Peyer's patch (tissue), 4 donors: ENCODE measurements at regions not wholly inside any gene's neighbourhood (a gene's known extent, or its start where the extent isn't known, plus 50 kb on each side); places are given as distances from the start of the nearest gene placed in this dataset.

ENCODE experiments used
- DNase-seq, 3 donors: peaks; one replicate each; pipeline ENCODE4 v3.0.0-alpha.2; 2017 to 2019
- H3K27ac ChIP-seq, 4 donors: fragments of 200-600 bp; sonication (generic); one replicate each; pipeline ENCODE4 v1.5.1; 2016 to 2019
- H3K27me3 ChIP-seq, 2 donors: fragments of 200-600 bp; sonication (generic); one replicate each; pipeline ENCODE4 v1.5.1; 2019
- H3K36me3 ChIP-seq, 3 donors: fragments of 200-600 bp; sonication (generic); one replicate each; pipeline ENCODE4 v1.5.1; 2016 to 2019
- H3K4me1 ChIP-seq, 4 donors: fragments of 200-600 bp; sonication (generic); one replicate each; pipeline ENCODE4 v1.5.1; 2016 to 2019
- H3K4me3 ChIP-seq, 4 donors: fragments of 200-600 bp; sonication (generic); 1 replicate in 3 of 4; 2 replicates in 1 of 4; pipeline ENCODE4 v1.5.1; 2016 to 2019; ENCODE audit warnings: mild to moderate bottlenecking in 1 of 4
- H3K9me3 ChIP-seq, 4 donors: fragments of 200-600 bp; sonication (generic); one replicate each; pipeline ENCODE4 v1.5.1; 2016 to 2019; ENCODE audit warnings: mild to moderate bottlenecking in 1 of 4
- POLR2A ChIP-seq, 2 donors: fragments of 450-650 bp; IDR thresholded peaks; one replicate each; pipeline ENCODE4 v1.5.1; 2017; ENCODE audit warnings: antibody characterized with exemption in 2 of 2, mild to moderate bottlenecking in 2 of 2, moderate library complexity in 2 of 2
- TF ChIP-seq, protein P1 (sequence below), 6 experiments: fragments of 450-650 bp in 4 of 6; fragments of 200-600 bp in 2 of 6; sonication (generic) in 1 of 6; IDR thresholded peaks; one replicate each; pipeline ENCODE4 v1.5.1; 2017 to 2019; ENCODE audit warnings: antibody characterized with exemption in 6 of 6, mild to moderate bottlenecking in 3 of 6, moderate library complexity in 1 of 6

GRCh38 chr9:88689509-88690298 lies 154.7 kb downstream of the NXNL2 start:
- H3K4me3 ChIP-seq: no peak overlapping the region
- H3K9me3 ChIP-seq: no peaks in the 10 kb centered on the region
- no peak for TF ChIP-seq POLR2A (IDR thresholded peaks at IDR 0.05)
- TF ChIP-seq, protein P1, sequence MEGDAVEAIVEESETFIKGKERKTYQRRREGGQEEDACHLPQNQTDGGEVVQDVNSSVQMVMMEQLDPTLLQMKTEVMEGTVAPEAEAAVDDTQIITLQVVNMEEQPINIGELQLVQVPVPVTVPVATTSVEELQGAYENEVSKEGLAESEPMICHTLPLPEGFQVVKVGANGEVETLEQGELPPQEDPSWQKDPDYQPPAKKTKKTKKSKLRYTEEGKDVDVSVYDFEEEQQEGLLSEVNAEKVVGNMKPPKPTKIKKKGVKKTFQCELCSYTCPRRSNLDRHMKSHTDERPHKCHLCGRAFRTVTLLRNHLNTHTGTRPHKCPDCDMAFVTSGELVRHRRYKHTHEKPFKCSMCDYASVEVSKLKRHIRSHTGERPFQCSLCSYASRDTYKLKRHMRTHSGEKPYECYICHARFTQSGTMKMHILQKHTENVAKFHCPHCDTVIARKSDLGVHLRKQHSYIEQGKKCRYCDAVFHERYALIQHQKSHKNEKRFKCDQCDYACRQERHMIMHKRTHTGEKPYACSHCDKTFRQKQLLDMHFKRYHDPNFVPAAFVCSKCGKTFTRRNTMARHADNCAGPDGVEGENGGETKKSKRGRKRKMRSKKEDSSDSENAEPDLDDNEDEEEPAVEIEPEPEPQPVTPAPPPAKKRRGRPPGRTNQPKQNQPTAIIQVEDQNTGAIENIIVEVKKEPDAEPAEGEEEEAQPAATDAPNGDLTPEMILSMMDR (IDR thresholded peaks at IDR 0.05): no peak

DNA sequence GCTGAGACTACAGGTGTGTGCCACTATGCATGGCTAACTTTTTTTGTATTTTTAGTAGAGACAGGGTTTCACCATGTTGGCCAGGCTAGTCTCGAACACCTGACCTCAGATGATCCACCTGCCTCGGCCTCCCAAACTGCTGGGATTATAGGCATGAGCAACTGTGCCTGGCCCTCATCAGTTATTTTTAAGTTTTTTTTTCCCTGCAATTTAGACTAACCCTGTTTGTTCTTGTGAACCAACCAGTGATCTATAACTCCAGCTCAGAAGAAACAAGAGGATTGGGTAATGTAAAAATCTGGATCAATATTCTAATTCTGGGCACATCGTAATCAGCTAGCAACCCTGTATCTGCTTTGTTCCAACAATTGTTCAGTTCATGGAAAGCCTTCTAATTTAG lies 155.7 kb downstream of the NXNL2 start:
- DNase-seq: no peak
- TF ChIP-seq POLR2A (IDR thresholded peaks at IDR 0.05): no peak
- TF ChIP-seq, protein P1 (IDR thresholded peaks at IDR 0.05): no peak
- Histone ChIP-seq H3K36me3 (no peaks in the 10 kb centered on the region), H3K27me3 (no peaks in the 10 kb centered on the region), H3K4me1 (no peaks in the 10 kb centered on the region), H3K9me3 (no peaks in the 10 kb centered on the region), H3K4me3 (no peak overlapping the region), H3K27ac (no peak overlapping the region)

More at GRCh38 chr9:88689509-88690298, 154.7 kb downstream of the NXNL2 start:
- H3K36me3 ChIP-seq: no peaks in the 10 kb centered on the region
- no peaks in the 10 kb centered on the region for H3K4me1 ChIP-seq
- no peak for DNase-seq
- H3K27me3 ChIP-seq: no peaks in the 10 kb centered on the region
- no peak overlapping the region for H3K27ac ChIP-seq

GRCh38 chr9:88691091-88691490 lies 156.1 kb downstream of the NXNL2 start:
- Histone ChIP-seq H3K27ac (no peak overlapping the region), H3K27me3 (no peaks in the 10 kb centered on the region), H3K36me3 (no peaks in the 10 kb centered on the region), H3K4me3 (no peak overlapping the region), H3K9me3 (no peaks in the 10 kb centered on the region), H3K4me1 (no peaks in the 10 kb centered on the region)
- DNase-seq: no peak
- no peak for TF ChIP-seq POLR2A (IDR thresholded peaks at IDR 0.05)
- TF ChIP-seq, protein P1 (IDR thresholded peaks at IDR 0.05): no peak

DNA sequence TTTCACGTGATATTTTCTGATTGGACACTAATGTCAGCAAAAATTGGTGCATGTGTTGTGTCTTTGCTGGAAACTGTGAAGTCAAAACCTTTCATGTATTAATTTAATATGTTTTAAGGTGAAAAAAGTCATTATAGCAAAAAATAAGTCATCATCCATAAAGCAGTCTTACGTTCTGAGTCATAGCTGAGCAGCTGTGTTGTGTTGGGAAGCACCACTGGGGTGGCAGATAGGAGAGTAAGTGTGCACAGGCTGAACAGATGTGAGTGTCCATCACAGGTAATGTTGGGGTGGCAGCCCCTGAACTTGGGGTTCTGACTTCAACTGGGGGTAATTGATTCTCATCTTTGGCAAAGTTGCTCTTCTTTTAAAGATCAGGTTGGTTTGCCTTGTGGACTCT lies 156.8 kb downstream of the NXNL2 start:
- no peak overlapping the region for H3K27ac ChIP-seq
- H3K4me1 ChIP-seq: no peaks in the 10 kb centered on the region
- DNase-seq: no peak
- H3K9me3 ChIP-seq: no peaks in the 10 kb centered on the region
- no peak for TF ChIP-seq POLR2A (IDR thresholded peaks at IDR 0.05)
- TF ChIP-seq, protein P1 (IDR thresholded peaks at IDR 0.05): no peak
- H3K27me3 ChIP-seq: no peaks in the 10 kb centered on the region
- H3K4me3 ChIP-seq: no peak overlapping the region
- H3K36me3 ChIP-seq: no peaks in the 10 kb centered on the region

DNA sequence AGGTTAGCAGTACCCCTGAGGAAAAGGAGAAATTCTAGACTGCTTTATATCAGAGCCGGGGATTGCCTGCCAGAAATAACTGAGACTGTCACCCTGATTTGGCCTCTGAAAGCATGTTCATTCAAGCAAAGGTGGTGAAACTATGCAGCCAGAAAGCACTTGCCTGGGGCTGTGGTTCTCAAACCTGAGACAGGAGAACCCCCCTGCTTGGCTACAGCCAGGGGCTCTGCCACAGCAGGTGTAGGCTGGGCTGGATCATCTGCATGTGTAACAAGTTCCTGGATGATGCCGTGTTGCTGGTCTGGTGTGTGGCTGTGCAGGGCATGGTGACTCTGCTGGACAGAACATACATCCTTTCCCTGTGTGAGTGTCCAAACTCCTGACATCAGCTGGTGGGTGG lies 157.8 kb downstream of the NXNL2 start:
- no peaks in the 10 kb centered on the region for H3K27me3 ChIP-seq
- H3K27ac ChIP-seq: no peak overlapping the region
- no peaks in the 10 kb centered on the region for H3K9me3 ChIP-seq
- DNase-seq: no peak
- no peaks in the 10 kb centered on the region for H3K4me1 ChIP-seq
- TF ChIP-seq, protein P1 (IDR thresholded peaks at IDR 0.05): no peak
- no peak for TF ChIP-seq POLR2A (IDR thresholded peaks at IDR 0.05)
- H3K36me3 ChIP-seq: no peaks in the 10 kb centered on the region
- H3K4me3 ChIP-seq: no peak overlapping the region
